Endometrium (tissue), 2 donors: ENCODE measurements at regions not wholly inside any gene's neighbourhood (a gene's known extent, or its start where the extent isn't known, plus 50 kb on each side); places are given as distances from the start of the nearest gene placed in this dataset.

Experiments used
- FAIRE-seq: peaks from 2 replicates; lab custom pipeline; 2012; peaks lifted over from hg19 to GRCh38; lab: Jason Lieb, UNC
- donor health status: control.
- donor health status: control.

DNA sequence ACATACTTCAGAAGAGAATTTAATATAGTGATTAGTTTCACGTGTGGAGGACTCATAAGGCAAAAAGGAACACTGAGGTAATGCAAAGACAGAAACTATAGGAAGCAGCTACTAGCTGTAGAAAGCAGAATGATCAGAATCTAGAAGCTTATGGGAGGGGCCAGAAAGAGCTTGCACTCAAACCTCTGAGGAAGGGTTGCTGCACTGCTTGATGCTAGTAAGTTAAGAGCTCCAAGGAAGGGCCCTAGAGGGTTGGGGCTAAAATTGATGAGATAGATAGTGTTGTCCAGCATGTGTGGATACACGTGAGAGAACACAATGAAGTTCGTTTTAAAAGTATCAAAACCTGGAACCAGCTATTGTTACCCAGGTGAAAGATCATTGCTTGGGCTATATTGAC is 311.1 kb downstream of the SLC6A15 start:
- no peak for FAIRE-seq

DNA sequence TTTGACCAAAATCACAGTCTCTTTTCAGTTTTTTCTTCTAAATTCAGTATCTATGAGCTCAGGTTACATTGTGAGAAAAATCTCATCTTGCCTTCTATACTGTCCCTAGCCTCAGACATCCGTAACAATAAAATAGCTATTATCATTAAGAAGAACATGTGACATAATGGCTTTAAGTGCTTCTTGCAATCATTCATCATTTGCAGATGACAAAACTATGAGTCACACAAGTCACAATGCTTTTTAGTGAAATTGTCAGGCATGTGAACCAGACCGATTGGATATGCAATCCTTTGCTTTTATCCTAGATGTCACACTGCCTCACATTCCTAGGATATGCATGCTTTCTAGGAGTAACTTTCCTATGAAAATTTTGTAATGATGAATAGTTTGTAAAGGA is 313.1 kb downstream of the SLC6A15 start:
- no peak for FAIRE-seq

DNA sequence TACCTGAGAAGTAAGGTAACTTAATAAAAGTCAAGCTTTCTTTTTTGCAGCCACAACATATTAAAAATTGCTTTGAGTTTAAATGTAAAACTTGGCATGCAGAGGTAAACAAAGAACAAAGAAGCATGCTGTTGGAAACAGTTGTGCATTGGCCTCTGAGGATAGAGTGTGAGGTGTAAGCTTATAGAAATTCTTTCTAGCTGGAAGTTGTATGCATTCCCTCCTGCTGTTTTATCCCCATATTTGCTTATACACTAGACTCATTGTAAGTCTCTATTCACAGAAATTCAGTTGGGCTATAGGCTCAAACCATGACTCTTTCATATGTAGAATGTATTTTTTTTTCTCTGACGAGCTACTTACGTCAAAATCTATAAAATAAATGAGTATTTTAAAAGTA is 316.3 kb downstream of the SLC6A15 start:
- no peak for FAIRE-seq

DNA sequence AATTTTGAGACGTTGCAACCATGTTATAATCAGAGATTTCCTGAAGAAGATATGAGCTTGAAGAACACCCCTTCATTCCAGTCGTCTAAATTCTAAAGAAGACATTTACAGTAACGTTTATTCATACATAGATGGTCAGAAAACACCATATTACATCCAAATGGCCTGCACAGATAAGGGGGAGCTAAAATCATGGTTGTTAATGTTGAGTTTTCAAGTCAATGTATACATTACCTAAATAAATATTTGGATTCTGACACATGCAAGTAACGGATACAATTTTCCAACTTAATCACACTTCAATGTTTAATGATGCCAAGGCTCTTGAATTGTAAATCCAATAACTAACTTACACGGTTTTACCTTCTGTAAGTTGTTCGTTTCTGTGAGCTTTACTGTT is 318.4 kb downstream of the SLC6A15 start:
- no peak for FAIRE-seq

DNA sequence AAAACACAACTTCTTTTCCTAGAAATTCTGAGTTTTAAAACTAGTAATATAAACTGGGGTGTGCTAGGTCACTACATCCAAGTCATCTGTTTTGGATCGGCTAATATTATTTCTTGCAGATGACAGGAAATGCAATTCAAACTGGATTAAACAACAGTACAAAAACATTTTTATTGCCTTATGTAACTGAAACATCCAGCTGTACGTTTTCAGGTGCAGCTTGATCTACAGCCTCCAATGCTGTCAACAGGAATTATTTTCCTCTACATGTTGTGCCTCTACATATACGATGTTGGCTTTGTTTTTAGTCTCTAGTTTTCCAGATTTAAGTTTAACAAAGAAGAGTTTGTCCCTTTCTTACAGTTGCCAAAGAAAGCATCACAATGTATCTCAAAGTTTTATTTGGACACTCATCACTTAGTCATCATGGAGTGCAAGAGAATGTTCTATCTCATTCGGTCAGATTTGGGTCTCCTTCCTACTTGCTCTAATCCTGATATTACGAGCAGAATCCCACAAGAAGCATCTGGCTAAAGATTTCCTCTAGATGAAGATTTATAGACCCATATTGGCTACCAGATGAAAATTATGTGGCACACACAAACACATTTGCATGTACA is 326.7 kb downstream of the SLC6A15 start:
- no peak for FAIRE-seq

DNA sequence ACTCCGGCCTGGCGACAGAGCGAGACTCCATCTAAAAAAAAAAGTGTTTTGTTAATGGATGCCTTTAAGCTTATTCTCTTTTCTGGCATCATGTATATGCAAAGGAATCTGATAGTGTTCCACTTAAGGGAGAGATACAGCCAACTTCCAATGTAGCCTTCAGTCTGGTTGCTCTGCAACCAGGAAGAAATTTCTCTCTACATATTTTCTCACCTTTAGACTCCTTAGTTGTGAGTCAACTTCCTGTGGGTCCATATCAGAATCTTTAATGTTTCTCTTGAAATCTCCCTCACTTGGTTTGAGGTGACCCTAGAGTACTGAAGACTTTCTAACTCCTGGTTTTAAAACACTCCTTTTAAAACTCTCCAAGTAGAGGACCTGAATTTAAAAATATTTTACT is 340.4 kb downstream of the SLC6A15 start:
- no peak for FAIRE-seq

DNA sequence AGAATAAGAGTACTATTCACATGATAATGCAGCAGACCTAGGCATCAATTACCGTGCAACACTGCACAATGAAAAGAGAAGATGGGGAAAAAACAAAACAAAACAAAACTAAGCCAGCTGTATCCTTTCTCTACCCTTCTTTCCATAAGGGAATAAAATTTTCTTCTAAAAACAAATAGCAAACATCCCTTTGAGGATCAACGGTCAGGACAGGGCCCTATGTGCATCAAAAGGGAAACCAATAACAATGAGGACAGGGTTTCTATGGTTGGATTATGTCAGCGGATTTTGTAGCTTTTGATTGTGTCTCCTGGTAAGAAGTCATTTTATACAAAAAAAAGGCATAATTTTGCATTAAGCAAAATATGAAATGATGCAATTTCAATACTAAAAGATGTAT is 350.3 kb downstream of the SLC6A15 start:
- FAIRE-seq = peak; percentile 8

DNA sequence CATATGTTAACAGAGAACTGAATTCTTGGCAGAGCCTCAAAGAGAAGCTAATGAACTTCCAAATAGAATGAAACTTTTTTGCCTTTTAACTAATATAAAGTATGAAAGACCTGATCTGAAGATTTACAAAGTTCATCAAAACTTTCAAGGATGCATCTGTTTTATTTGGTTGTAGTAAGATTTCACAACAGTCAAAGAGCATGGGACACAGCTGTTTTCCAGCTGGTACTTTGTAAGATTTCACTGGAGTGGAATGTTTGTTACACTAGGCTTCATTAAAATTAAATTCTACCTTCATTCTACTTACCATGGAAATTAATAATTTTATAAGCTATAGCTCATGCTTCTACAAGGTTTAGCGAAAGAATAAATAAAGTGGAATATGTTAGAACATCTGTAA is 351.2 kb downstream of the SLC6A15 start:
- peak; percentile 92 for FAIRE-seq

DNA sequence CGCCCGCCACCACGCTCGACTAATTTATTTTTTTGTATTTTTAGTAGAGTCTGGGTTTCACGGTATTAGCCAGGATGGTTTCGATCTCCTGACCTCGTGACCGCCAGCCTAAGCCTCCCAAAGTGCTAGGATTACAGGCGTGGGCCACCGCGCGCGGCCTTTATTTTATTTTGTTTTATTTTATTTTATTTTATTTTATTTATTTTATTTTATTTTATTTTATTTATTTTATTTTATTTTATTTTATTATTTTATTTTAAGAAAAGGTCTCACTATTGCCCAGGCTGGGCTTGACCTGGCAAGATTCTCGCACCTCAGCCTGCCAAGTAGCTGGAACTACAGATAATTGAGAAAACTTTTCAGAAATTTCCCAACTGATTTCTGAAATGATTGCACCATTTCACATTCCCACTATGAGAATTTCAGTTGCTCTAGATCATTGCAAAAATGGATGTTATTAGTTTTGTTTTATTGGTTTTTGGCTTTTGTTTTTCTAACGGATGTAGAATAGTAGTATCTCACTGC is 358.3 kb downstream of the SLC6A15 start:
- FAIRE-seq = no peak

DNA sequence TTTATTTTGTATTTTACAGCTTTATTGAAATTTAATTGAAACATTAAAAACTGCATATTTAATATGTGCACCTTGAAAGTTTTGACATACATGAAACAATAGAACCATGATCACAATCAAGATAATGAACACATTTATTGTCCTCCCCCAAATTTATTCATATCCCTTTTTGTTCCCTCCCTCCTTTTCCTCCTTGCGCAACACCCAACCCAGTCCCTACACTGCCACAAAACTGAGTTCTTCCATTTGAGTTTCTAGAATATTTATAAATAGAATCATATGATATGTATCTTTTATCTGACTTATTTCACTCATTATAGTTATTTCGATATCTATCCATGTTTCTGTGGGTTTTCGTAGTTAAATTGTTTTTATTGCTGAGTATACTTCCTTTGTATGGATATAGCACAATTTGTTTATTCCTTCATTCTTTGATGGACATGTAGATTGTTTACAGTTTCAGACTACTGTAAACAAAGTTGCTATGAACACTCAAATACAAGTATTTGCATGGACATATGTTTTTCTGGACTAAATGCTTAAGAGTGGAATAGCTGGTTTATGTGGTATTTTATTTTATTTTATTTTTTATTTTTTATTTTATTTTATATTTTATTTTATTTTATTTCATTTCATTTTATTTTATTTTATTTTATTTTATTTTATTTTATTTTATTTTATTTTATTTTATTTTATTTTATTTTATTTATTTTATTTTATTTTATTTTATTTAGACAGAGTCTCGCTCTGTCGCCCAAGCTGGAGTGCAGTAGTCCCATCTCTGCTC is 359.1 kb downstream of the SLC6A15 start:
- FAIRE-seq = peak; percentile 84

DNA sequence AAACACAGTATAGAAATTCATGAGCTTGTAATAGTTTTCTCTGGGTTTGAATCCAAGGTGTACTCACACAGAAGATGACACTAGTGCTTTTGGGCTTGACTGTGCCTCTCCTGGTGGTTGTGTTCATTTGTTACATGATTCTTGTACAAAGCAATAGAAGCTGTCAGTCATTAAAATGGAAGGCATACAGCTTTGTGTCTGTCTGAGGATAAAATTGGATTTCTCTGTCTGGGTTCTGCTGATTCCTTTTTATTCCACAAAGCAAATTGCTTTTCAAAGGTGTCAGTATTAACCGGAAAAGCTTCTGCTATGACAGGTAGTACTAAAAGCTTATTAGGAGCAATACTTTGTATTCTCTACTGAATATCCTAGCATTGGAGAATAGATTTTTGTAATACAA is 361.2 kb downstream of the SLC6A15 start:
- FAIRE-seq = no peak

DNA sequence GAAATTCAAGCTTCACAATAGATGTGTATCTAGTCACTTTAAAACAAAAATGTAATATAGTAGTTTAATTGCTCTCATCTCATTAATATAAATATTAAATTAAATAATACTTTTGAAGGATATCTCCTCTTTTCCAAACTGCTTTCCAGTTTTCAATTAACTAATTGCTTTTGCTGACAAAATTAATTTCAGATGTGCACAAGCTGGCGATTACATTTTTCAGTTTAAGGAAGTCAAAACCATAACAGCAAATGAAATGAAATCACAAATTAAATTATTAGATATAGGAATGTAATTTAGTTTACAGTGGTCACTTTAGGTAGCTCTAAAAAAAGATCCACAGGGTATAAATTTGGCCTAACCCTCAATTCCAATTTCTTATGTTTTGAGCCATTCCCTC is 362.1 kb downstream of the SLC6A15 start:
- no peak for FAIRE-seq

DNA sequence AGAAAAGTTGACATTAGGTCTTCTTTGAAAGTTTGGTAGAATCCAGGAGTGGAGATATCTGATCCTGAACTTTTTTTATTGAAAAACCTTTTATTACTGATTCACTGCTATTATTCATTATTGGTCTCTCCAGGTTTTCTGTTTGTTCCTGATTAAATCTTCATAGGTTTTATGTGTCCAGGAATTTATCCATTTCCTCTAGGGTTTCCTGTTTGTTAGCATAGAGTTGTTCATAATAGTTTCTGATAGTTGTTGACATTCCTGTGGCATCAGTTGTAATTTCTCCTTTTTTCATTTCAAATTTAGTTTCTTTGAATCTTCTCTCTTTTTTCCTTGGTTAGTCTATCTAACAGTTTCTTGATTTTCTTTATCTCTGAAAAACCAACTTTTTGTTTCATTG is 370.3 kb downstream of the SLC6A15 start:
- peak; percentile 78 for FAIRE-seq

DNA sequence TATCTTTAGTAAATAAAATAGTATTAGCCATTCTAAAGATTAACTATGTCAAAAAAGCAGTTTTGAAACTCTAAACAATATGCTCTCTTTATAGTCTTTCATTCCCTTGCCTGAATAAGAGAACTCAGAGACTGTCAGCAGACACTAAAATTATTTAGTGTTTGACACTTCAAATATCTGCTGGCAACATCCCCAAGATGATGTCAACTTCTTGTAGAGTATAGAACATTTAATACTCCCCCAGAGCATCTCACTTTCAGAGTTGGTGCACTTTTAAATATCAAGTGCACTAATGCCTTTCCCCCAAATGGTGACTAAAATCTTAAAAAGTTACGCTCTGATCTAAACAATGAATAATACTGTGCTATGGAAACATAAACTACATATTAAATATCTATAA is 374.9 kb downstream of the SLC6A15 start:
- no peak for FAIRE-seq

DNA sequence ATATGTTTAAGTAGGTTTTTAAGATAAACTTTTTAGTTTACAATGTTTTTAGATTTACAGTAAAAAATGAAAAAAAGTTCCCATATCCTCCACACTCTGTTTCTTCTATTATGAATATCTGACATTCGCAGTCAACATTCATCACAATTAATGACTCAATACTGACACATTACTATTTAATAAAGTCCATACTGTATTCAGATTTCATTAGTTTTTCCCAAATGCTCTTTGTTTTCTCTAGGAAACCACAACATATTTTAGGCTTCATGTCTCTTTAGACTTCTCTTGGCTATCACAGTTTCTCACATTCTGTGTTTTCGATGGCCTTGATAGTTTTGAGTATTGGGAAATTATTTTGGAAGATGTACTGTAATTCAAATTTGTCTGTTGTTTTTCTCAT is 399.8 kb downstream of the SLC6A15 start:
- FAIRE-seq = no peak

DNA sequence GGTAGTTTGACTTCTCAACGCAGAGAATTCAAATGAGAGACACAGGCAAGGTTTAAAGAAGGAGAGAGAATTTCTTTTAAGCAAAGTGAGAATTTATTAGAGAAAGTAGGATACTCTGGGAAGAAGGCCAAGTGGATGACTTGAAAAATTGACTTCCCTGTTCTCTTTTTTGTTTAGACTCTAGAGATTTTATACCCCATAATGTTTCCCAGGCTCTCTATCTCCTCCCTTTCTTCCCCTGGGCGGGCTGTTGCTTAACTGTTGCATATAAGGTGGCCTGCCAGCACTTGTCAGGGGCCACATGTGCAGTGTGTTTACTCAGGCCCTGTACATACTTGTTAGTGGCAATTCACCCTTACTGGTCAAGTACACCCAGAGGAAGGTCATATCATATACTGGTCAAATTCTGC is 403.7 kb downstream of the SLC6A15 start:
- FAIRE-seq = peak; percentile 77

DNA sequence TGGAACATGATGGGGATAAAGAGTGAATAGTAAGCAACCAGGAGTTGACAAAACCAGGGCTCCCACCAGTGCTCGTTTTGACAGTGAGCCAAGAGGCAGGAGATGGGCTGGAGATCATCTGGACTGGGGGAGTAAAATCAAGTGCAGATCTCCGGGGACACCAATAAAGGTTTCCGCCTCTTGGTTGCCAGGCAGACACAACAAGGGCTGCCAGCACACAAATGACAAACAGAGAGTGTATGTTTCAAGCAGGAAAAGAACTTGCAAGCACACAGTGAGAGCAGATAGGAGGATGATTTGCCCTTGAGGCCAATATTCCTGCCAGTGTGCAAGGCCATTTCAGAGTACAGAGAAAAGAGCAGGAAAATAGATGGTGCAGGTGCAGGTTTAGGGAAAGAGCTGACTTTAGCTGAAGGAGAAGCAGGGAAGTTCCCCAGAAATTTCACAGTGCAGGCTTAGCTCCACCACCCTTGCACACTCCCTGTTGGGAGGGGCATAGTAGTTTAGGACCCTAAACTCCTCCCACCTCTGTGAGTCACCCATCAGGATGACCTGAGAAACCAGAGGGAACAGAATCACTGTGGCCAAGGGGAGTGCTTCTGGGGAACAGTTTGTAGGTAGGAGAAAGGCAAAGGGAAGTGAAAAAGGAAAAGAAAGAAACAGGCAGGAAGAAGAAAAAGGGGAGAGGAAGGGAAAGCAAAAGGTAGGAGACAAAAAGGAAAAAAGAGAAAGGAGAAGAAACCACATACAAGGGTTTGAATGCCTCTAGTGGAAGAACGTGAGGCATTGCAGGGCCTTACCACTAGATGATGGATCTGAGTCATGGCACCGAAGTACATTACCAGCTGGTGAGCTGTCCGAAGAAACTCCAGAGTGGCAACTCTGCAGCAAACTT is 404.4 kb downstream of the SLC6A15 start:
- no peak for FAIRE-seq

DNA sequence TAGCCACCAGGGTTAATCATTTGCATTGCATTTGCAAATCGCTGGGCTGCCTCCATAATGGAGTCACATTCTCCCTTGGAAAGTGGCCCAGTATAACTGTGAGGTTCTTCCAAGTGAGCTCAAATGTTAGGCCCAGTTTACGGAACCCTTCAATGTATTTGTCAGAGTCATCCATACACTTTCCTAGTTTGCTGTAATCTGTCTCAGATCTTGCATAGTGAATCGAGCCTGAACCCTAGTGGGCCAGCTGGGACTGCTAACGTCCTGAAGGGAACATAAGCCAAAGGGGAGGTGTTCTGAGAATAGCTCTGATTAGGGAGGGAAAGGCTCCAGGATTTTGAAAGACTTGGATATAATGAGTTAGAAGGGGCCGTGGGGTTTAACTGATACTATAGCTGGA is 406.3 kb downstream of the SLC6A15 start:
- FAIRE-seq = no peak

DNA sequence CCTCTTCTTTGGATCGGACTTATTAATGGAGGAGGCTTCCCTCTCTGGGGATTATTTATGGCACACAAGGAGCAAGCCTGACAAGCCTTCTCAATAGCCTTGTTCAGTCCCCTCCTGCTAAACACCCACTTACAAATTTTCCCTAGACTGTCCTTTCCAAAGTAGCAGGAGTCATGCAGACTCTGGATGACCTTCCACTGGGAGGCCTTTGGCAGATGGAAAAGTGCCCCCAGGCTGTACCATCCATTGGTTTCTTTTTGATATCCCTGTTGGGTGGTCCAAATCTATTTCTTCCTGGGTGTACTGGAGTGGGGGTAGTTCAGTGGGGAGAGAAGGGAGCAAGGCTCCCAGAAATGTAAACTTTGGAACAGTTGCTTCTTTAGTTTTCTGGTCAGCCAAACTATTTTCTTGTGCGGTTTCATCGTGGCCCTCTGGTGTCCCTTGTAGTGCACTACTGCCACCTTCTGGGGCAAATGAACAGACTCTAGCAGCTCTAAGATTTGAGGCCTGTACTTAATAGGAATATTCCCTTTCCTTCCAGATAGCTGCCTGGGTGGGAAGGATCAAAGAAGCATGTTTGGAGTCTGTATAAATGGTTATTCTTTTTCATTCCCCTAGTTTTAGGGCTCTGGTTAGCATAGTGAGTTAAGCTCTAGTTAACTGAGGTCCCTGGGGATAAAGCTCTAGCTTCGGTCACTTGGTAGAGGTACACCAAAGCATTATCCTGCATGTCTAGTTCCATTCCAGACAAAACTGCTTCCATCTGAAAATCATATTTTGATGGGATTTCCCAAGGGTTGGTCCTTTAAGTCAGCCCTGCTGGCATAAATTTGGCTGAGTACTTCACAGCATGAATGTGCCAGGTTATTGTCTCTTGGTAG is 409.5 kb downstream of the SLC6A15 start:
- no peak for FAIRE-seq

DNA sequence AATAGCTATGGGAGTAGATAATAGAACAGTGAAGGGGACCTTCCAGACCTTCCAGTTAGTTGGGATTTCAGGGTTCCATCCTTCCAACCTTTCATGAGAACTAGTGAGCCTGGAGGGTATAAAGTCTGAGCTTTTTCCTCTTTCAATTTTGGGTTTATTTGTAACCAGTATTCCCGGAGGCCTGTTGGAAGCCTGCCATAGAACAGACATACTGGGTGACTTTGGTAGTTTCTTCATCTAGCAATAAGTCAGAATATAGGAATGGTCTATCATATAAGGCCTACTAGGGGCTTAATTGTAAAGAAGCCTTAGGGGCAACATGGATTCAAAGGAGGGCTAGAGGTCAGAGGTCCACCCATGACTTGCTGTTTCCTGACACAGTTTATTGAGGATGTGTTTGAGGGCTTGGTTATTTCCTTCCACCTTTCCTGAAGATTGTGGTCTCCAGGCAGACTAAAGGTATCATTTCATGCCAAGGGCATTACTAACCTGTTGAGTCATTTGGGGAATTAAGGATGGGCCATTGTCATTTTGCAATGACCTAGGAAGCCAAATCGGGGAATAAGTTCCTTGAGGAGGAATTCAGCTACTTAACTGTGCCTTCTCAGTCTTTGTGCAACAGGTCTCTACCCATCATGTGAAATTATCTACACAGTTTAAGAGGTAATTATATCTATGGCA is 410.3 kb downstream of the SLC6A15 start:
- FAIRE-seq = no peak

DNA sequence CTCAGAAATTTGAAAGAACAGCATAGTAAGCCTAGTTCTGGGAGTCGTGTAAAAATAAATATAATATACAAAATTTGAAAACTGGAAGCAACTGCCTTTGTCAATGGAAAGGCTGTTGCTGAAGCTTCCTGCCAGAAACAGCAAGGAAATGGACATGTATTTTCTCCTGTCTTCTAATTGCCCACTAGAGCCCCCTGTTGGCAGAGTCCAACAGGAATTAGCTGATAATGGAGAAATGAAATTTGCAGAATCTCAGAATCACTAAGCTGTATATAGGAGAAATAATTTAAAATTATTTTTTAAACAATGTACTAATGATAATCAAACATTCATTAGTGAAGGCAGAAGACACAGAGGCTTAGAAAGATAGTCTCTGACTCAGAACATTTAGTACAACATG is 414.8 kb downstream of the SLC6A15 start:
- FAIRE-seq = no peak
